Panc1 (cell line): ENCODE measurements at regions not wholly inside any gene's neighbourhood (a gene's known extent, or its start where the extent isn't known, plus 50 kb on each side); places are given as distances from the start of the nearest gene placed in this dataset.

ENCODE experiments used
- POLR2AphosphoS5 ChIP-seq: IDR thresholded peaks from 2 replicates; pipeline ENCODE4 v1.6.1; 2012; ENCODE audit warnings: mild to moderate bottlenecking, low read depth, low read length, moderate library complexity
- SIN3A ChIP-seq: IDR thresholded peaks from 2 replicates; pipeline ENCODE4 v1.6.1; 2012; ENCODE audit warnings: low read depth, mild to moderate bottlenecking, low read length, moderate library complexity, borderline replicate concordance; ENCODE audit not compliant: insufficient read depth
- TCF7L2 ChIP-seq: IDR thresholded peaks from 2 replicates; pipeline ENCODE4 v1.6.1; 2011; ENCODE audit warnings: mild to moderate bottlenecking, low read depth, low read length, inconsistent platforms
- TF ChIP-seq, protein P1 (sequence below): fragments of 450-650 bp; IDR thresholded peaks from 2 replicates; pipeline ENCODE4 v1.5.1; 2017; ENCODE audit warnings: mild to moderate bottlenecking

DNA sequence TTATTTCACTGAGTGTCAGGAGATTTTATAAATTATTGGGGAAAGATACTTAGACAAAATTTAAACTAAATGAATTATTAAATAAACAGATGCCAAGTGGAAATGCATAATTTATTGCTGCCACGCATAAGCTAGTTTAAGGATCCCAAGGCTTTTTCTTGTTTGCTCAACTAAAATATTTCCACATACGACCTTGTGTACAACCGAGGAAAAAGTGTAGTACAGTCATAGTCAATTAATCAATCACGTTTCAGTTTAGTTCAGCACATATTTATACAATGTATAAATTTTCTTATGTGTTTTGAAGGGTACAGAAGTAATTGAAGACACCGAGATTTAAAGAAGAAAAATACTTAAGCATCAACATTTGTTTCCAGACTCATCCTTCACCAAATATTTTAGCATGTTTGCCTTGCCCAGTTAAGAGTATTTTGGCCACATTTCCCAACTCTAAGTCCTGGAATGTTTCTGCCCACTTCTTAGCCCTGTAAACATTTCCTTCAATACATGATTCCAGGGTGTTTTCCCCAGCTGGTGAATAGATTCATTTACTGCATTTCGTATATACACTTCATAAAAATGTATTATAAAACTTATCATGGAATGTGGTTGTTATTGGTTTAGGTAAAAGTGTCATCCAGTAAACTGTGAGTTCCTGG lies 652.9 kb downstream of the ELAVL2 start:
- TF ChIP-seq, protein P1, sequence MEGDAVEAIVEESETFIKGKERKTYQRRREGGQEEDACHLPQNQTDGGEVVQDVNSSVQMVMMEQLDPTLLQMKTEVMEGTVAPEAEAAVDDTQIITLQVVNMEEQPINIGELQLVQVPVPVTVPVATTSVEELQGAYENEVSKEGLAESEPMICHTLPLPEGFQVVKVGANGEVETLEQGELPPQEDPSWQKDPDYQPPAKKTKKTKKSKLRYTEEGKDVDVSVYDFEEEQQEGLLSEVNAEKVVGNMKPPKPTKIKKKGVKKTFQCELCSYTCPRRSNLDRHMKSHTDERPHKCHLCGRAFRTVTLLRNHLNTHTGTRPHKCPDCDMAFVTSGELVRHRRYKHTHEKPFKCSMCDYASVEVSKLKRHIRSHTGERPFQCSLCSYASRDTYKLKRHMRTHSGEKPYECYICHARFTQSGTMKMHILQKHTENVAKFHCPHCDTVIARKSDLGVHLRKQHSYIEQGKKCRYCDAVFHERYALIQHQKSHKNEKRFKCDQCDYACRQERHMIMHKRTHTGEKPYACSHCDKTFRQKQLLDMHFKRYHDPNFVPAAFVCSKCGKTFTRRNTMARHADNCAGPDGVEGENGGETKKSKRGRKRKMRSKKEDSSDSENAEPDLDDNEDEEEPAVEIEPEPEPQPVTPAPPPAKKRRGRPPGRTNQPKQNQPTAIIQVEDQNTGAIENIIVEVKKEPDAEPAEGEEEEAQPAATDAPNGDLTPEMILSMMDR, result no peak
- TF ChIP-seq TCF7L2 (no peak), POLR2AphosphoS5 (no peak), SIN3A (no peak)
